HG02852 (cell line): ENCODE measurements at regions not wholly inside any gene's neighbourhood (a gene's known extent, or its start where the extent isn't known, plus 50 kb on each side); places are given as distances from the start of the nearest gene placed in this dataset.

Experiments used
- ATAC-seq: cut with Tn5 transposase; IDR thresholded peaks from one replicate; pipeline ENCODE4 v1.9.1; 2021; ENCODE audit warnings: mild to moderate bottlenecking, moderate library complexity; ENCODE audit not compliant: unreplicated experiment

DNA sequence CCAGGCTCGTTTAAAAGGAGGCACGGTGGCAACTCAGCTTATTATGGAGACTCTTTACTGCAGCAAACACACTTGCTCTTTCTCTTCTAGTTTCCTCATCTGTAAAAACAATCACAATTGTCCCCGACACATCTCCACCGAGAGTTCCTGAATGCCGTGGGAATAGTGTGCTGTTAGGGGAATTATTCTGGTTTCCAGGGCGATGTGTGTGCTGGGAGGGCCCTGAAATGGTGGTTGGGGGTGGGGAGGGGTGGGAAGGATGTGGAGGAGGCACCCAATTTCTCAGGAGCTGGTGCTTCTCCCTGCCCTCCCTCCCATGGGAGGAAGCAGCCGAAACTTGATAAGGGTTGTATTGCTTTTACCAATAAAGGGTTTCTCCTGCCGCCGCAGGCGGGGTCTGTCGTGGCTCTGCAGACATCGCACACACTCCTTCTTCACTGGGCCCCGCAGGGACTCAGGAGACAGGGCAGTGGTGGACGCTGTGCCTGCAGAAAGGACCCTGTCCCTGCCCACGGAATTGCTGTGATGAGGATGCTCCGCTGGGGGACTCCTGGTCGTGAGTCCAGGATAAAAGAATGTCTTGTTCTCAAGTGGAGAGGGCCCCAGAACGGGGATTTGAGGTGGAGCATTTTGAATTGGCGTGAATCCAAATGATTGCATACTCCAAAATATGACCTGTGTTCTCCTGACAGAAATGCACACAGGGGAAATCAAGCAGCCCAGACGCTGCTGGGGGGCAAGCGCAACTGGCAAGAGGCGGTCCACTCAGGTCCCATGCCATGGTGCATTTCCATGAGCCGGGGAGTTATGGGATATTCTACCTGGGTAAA lies 119.2 kb downstream of the ACKR3 start:
- ATAC-seq = no peak

DNA sequence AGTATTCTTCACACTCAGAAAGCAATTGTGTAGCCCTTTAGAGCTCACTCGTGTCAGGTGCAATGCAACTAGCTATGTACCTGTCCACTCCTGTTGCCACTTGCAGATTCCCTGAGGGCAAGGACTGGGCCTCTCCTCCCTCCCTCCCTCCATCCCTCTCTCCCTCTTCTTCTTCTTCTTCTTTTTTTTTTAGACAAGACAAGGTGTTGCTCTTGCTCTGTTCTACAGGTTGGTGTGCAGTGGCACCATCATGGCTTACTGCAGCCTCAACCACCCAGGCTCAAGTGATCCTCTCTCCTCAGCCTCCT lies 119.7 kb downstream of the ACKR3 start:
- no peak for ATAC-seq

DNA sequence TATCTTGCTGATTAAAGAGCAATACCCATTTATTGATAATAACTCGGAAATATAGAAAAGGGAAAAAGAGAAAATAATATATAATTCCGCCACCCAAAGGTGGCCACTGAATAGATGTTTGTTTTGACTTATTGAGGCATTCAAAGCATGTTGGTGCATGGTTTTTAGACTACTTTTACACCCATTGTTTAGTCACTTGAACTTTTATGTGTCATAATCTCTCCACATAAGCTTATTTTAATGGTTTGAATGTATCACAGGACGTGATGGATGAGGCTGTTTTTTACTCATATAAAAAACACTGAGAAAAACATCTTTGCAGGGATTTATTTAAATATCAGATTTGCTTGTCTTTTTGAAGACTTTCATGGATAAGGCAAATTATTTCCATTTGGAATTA lies 120.4 kb downstream of the ACKR3 start:
- no peak for ATAC-seq

GRCh38 chr2:236690726-236691125 lies 121.1 kb downstream of the ACKR3 start:
- no peak for ATAC-seq

GRCh38 chr2:236691799-236692167 lies 122.2 kb downstream of the ACKR3 start:
- no peak for ATAC-seq

- ATAC-seq = no peak
Observed at GRCh38 chr2:236692937-236693336, 123.3 kb downstream of the ACKR3 start.

DNA sequence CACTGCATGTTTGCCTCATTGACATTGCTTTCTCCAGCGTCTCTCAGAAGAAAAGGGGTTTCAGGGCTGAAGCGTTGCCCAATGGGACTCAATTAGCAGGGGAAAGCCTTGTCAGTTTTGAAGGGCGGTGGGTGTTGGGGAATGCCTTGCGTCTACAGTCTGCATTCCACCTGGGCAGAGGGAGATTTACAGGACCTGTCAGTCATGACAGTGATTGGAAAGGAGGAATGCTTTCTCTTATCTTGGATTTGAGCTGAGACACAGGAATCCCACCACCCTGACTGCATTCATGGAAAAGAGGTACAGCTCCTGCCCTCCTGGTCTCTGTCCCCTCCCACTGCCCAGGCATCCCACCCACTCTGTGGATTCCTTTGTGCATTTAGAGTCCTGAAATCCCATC lies 123.9 kb downstream of the ACKR3 start:
- ATAC-seq = no peak

GRCh38 chr2:236694146-236694888 lies 124.7 kb downstream of the ACKR3 start:
- ATAC-seq = no peak

GRCh38 chr2:236696834-236697233 lies 127.2 kb downstream of the ACKR3 start:
- ATAC-seq = no peak

DNA sequence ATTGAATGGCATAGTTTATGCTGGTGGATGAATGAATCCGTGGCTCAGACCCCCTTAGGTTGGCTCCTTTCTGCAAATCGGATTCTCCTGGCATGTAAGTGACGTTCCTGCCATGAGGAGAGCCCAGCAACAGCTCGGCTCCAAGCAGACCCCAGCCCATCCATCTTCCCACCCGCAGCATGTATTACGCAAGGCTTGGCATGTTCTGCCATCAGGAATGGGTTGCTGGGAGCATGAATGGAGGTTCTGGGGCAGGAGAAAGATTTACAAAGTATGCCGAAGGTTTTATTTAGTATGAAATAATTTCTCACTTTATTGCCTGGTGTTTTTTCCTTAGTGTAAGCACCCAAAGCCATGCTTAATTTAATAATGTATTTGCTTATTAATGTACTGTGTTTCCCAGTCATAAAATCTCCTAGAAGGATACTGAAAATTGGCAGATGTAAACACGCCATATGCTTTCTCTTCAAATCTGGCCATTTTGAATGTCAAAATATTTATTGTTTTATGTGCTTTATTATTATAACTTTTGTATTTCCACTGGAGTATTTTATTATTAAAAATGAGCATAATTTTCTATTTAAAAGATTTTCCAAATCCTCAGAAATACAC lies 128.5 kb downstream of the ACKR3 start:
- no peak for ATAC-seq

GRCh38 chr2:236700703-236701102 lies 131.1 kb downstream of the ACKR3 start:
- ATAC-seq = no peak

DNA sequence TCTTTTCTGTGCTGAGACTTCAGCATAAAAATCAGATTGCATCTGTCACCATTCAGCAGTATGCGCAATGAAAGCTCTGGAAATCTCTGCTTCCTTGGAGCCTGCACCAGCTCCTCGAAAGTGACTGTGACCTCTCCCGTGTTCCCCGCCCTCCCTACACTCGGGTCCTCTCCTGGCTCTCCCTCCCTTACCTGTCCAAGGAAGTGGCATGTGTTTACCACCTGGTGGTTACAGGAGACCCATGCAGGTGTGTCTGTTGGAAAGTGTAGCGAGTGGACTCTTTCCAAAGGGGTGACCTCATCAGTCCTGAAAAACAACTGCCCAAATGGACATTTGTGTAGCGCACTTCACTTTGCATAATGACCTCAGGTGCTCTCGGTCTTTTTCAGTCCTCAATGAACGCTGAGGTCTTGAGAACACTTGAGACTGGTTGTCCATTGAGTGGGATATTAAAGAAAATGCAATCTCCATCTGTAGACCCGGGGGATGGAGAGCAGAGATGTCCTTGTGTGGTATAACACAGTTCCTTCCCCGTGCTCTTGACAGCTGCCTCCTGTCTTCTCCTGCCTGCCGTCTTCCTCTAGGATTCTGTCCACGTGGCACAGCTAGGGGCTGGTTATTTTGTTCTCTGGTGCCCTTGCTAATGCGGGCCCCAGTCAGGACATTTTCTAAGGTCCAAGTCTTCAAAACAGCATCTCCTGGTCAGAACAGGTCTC lies 133.2 kb downstream of the ACKR3 start:
- ATAC-seq = no peak

- no peak for ATAC-seq
Observed at GRCh38 chr2:236703373-236703709, 133.7 kb downstream of the ACKR3 start.

GRCh38 chr2:236703906-236704305 lies 134.3 kb downstream of the ACKR3 start:
- ATAC-seq = no peak

- ATAC-seq = no peak
Observed at GRCh38 chr2:236704887-236705286, 135.3 kb downstream of the ACKR3 start.

- no peak for ATAC-seq
Observed at GRCh38 chr2:236705295-236706105, 135.9 kb downstream of the ACKR3 start.

DNA sequence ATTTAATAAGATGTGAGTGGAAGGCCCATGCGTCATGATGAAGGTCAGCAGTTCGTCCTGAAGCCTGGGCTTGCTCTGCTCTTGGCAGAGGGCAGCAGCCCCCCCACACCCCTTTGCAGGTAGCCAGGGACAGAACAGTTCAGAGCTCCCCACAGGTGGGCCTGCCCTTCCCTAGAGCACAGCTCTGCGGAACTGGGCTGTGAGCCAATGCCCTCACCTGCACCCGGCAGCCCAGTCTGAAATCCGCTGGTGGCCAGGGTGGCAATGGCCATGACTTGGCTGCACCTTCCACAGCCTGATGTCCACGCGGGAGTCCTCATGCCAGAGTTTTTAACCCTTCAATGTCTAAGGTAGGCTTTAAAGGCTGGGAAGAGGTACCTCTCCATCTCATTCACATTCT lies 136.7 kb downstream of the ACKR3 start:
- no peak for ATAC-seq

DNA sequence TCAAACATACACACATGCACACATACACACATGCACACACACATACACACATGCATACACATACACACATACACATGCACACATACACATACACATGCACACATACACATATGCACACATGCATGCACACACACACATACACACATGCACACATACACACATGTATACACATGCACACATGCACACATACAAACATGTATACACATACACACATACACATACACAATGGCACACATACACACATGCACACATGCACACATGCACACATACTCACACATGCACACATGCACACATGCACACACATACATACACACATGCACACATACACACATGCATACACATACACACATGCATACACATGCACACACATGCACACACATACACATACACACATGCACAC lies 137.2 kb downstream of the ACKR3 start:
- ATAC-seq = no peak

GRCh38 chr2:236711440-236711839 lies 141.8 kb downstream of the ACKR3 start:
- no peak for ATAC-seq

GRCh38 chr2:236712304-236712703 lies 142.7 kb downstream of the ACKR3 start:
- no peak for ATAC-seq
